Ishikawa (cell line): ENCODE measurements at regions not wholly inside any gene's neighbourhood (a gene's known extent, or its start where the extent isn't known, plus 50 kb on each side); places are given as distances from the start of the nearest gene placed in this dataset.

Experiments
- EGR1 ChIP-seq: IDR thresholded peaks from 2 replicates; pipeline ENCODE4 v1.6.1; 2012
- EP300 ChIP-seq: IDR thresholded peaks from 2 replicates; pipeline ENCODE4 v1.6.1; 2012; ENCODE audit warnings: borderline replicate concordance

DNA sequence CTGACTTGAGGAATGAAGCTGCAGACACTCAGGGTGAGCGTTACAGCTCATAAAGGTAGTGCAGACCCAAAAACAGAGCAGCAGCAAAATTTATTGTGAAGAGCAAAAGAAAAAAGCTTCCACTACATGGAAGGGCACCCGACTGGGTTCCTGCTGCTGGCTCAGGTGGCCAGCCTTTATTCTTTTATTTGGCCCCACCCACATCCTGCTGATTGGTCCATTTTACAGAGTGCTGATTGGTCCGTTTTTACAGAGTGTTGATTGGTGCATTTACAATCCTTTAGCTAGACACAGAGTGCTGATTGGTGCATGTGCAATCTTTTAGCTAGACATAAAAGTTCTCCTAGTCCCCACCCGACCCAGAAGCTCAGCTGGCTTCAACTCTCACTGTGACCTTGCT is 95.3 kb upstream of the STMND1 start:
- TF ChIP-seq EGR1, result no peak
- TF ChIP-seq EP300, result no peak
